HCT116 (cell line): ENCODE measurements at regions not wholly inside any gene's neighbourhood (a gene's known extent, or its start where the extent isn't known, plus 50 kb on each side); places are given as distances from the start of the nearest gene placed in this dataset.

Experiments used
- ATAC-seq: fragments of 200-7000 bp; cut with Tn5 transposase; 2 replicates; pipeline ENCODE4 v1.9.1; 2020; ENCODE audit warnings: mild to moderate bottlenecking, moderate library complexity
- BruUV-seq: library from RNA; stranded (reverse); fragments of 400-500 nt; replicated peaks from 2 replicates; lab custom pipeline; 2021; lab: Mats Ljungman, UMichigan
- CTCF ChIA-PET: fragments of 300-600 bp; sonication (Branson Sonifier 250); formaldehyde crosslinking; loops from one replicate; lab custom pipeline; 2021; ENCODE audit warnings: antibody characterized with exemption; lab: Charles Lee
- POLR2A ChIA-PET: fragments of 300-600, 350-600 bp; sonication (Branson Sonifier 250); formaldehyde crosslinking; loops from one replicate; lab custom pipeline; 2021; ENCODE audit warnings: antibody characterized with exemption; lab: Charles Lee
- RAD21 ChIA-PET, 2 experiments: fragments of 300-600 bp; sonication (Branson Sonifier 250); formaldehyde crosslinking; loops; one replicate each; lab custom pipeline; 2023; ENCODE audit warnings: low total read pairs in 2 of 2; ENCODE audit not compliant: uncharacterized antibody in 2 of 2, unreplicated experiment in 2 of 2, low non-redundant PET in 1 of 2; lab: Charles Lee
- DNase-seq: peaks from one replicate; pipeline ENCODE4 v3.0.0-alpha.2; 2010; ENCODE audit warnings: low read depth, low spot score
- H2AFZ ChIP-seq: fragments of 200-600 bp; shearing (Covaris generic), sonication (generic); 2 replicates; pipeline ENCODE4 v1.6.1; 2017; ENCODE audit warnings: low read depth, mixed run types, mixed read lengths, antibody characterized with exemption, low read length; ENCODE audit not compliant: poor library complexity, severe bottlenecking
- H3K27ac ChIP-seq: 2 replicates; pipeline ENCODE4 v1.5.1; 2012; ENCODE audit warnings: low read depth, low read length
- H3K27me3 ChIP-seq: fragments of 200-600 bp; sonication (generic); 2 replicates; pipeline ENCODE4 v1.6.1; 2016; ENCODE audit warnings: mixed run types, low read length, mixed read lengths; ENCODE audit not compliant: insufficient read depth
- H3K36me3 ChIP-seq, 2 experiments: fragments of 200-500 bp in 1 of 2; fragments of 200-600 bp in 1 of 2; sonication (Bioruptor generic) in 1 of 2; sonication (generic) in 1 of 2; 2 replicates each; pipeline versions ENCODE4 v1.5.1 to v1.6.1; 2014 to 2016; ENCODE audit warnings: low read length in 2 of 2, inconsistent platforms in 1 of 2, mixed read lengths in 1 of 2, mixed run types in 1 of 2; ENCODE audit not compliant: insufficient read depth in 2 of 2, control insufficient read depth in 1 of 2
- H3K4me1 ChIP-seq, 2 experiments: fragments of 200-600 bp in 1 of 2; sonication (generic) in 1 of 2; 2 replicates each; pipeline versions ENCODE4 v1.5.1 to v1.6.1; 2012 to 2017; ENCODE audit warnings: low read length in 2 of 2, inconsistent platforms in 1 of 2, mild to moderate bottlenecking in 1 of 2, mixed read lengths in 1 of 2, mixed run types in 1 of 2, moderate library complexity in 1 of 2; ENCODE audit not compliant: insufficient read depth in 2 of 2, control insufficient read depth in 1 of 2
- H3K4me2 ChIP-seq: fragments of 200-600 bp; sonication (generic); 2 replicates; pipeline ENCODE4 v1.6.1; 2017; ENCODE audit warnings: mixed run types, low read length, mixed read lengths
- H3K4me3 ChIP-seq, 2 experiments: fragments of 200-600 bp in 1 of 2; sonication (generic) in 1 of 2; replicated peaks in 1 of 2; 2 replicates each; pipeline ENCODE4 v1.5.1; 2011 to 2016; ENCODE audit warnings: low read length in 2 of 2, control low read depth in 1 of 2, low read depth in 1 of 2, mild to moderate bottlenecking in 1 of 2, mixed read lengths in 1 of 2, mixed run types in 1 of 2
- H3K79me2 ChIP-seq: fragments of 200-600 bp; sonication (generic); 2 replicates; pipeline ENCODE4 v1.6.1; 2017; ENCODE audit warnings: mild to moderate bottlenecking, mixed run types, low read length, moderate library complexity, mixed read lengths; ENCODE audit not compliant: insufficient read depth
- H3K9ac ChIP-seq: fragments of 200-600 bp; sonication (generic); 2 replicates; pipeline ENCODE4 v1.6.1; 2016; ENCODE audit warnings: low read length, mixed read lengths
- H3K9me2 ChIP-seq: fragments of 200-600 bp; sonication (generic), shearing (Covaris generic); 2 replicates; pipeline ENCODE4 v1.6.1; 2017; ENCODE audit warnings: mixed run types, mild to moderate bottlenecking, moderate library complexity; ENCODE audit not compliant: insufficient read depth
- H3K9me3 ChIP-seq, 2 experiments: fragments of 200-500 bp in 1 of 2; fragments of 200-600 bp in 1 of 2; sonication (Bioruptor generic) in 1 of 2; sonication (generic) in 1 of 2; 2 replicates each; pipeline ENCODE4 v1.6.1; 2014 to 2017; ENCODE audit warnings: low read length in 2 of 2, mixed read lengths in 2 of 2, inconsistent platforms in 1 of 2, low read depth in 1 of 2, mild to moderate bottlenecking in 1 of 2, mixed run types in 1 of 2, moderate library complexity in 1 of 2; ENCODE audit not compliant: control insufficient read depth in 1 of 2, insufficient read depth in 1 of 2
- H4K20me1 ChIP-seq: fragments of 200-600 bp; sonication (generic), shearing (Covaris generic); 2 replicates; pipeline ENCODE4 v1.6.1; 2017; ENCODE audit warnings: mixed run types, mild to moderate bottlenecking, moderate library complexity; ENCODE audit not compliant: insufficient read depth
- ATF3 ChIP-seq: IDR thresholded peaks from 2 replicates; pipeline ENCODE4 v1.6.1; 2012
- CTCF ChIP-seq, 3 experiments: fragments of 200-600 bp in 1 of 3; sonication (generic) in 1 of 3; IDR thresholded peaks in 2 of 3; conservative IDR thresholded peaks in 1 of 3; 2 replicates each; pipeline ENCODE4 v1.5.1; 2012 to 2017; ENCODE audit warnings: low read depth in 2 of 3, low read length in 2 of 3, antibody characterized with exemption in 1 of 3, borderline replicate concordance in 1 of 3, control low read depth in 1 of 3, mild to moderate bottlenecking in 1 of 3, mixed read lengths in 1 of 3, mixed run types in 1 of 3, moderate library complexity in 1 of 3; ENCODE audit not compliant: insufficient read depth in 1 of 3
- ELF1 ChIP-seq: IDR thresholded peaks from 2 replicates; pipeline ENCODE4 v1.6.1; 2012; ENCODE audit warnings: low read depth, borderline replicate concordance
- TCF7L2 ChIP-seq: IDR thresholded peaks from 2 replicates; pipeline ENCODE4 v1.7.0; 2011; ENCODE audit warnings: borderline replicate concordance, inconsistent platforms; ENCODE audit not compliant: insufficient read depth, insufficient read length; ENCODE audit errors: extremely low read depth
- ZBTB33 ChIP-seq: IDR thresholded peaks from 2 replicates; pipeline ENCODE4 v1.6.1; 2011; ENCODE audit warnings: mild to moderate bottlenecking, low read length, moderate library complexity; ENCODE audit not compliant: insufficient replicate concordance; ENCODE audit errors: extremely low read depth
- intact Hi-C: fragments of 100-400 bp; cut with micrococcal nuclease; formaldehyde crosslinking; loops from 2 replicates; pipeline ENCODE4 v1.10.0; 2022

- ATAC-seq = no peak
These were observed 90.4 kb downstream of the CARTPT start for GRCh38 chr5:71809446-71809845.

More at GRCh38 chr5:71809446-71809845, 90.4 kb downstream of the CARTPT start:
- no peaks in the 10 kb centered on the region for H3K4me1 ChIP-seq
- no peak overlapping the region for H2AFZ ChIP-seq
- no peaks in the 10 kb centered on the region for H3K9me3 ChIP-seq
- no peak overlapping the region for H3K4me3 ChIP-seq
- intact Hi-C loops = loop anchor here (10.0 kb wide), 1 partner anchor 45 kb away; no protein-coding TSS in a partner anchor
- H3K79me2 ChIP-seq = no peaks in the 10 kb centered on the region
- TF ChIP-seq ELF1 (no peak), TCF7L2 (no peak), ATF3 (no peak), CTCF (IDR thresholded peaks at IDR 0.05 in 2 of 3, conservative IDR thresholded peaks at IDR 0.05 in 1 of 3; ENCODE audit: borderline replicate concordance in 1 of 3, insufficient read depth in 1 of 3, low read depth in 2 of 3, low read length in 2 of 3) (no peak), ZBTB33 (no peak)
- TF ChIP-seq, all 23 proteins: peak for 0
- H4K20me1 ChIP-seq = no peaks in the 10 kb centered on the region
- POLR2A ChIA-PET = no interaction called here
- no TSS peak for BruUV-seq
- RAD21 ChIA-PET = no interaction called here
- DNase-seq = no peak
- no peak overlapping the region for H3K9ac ChIP-seq
- CTCF ChIA-PET = no interaction called here
- H3K27me3 ChIP-seq = no peaks in the 10 kb centered on the region
- H3K36me3 ChIP-seq = no peaks in the 10 kb centered on the region
- 0 out of 2 replicates have a peak, but pooled peaks cover 4% of the 10 kb centered on the region for H3K9me2 ChIP-seq
- H3K27ac ChIP-seq = no peak overlapping the region
- H3K4me2 ChIP-seq = no peak overlapping the region
